ENCODE measurements at regions not wholly inside any gene's neighbourhood (a gene's known extent, or its start where the extent isn't known, plus 50 kb on each side); places are given as distances from the start of the nearest gene placed in this dataset.

DNA sequence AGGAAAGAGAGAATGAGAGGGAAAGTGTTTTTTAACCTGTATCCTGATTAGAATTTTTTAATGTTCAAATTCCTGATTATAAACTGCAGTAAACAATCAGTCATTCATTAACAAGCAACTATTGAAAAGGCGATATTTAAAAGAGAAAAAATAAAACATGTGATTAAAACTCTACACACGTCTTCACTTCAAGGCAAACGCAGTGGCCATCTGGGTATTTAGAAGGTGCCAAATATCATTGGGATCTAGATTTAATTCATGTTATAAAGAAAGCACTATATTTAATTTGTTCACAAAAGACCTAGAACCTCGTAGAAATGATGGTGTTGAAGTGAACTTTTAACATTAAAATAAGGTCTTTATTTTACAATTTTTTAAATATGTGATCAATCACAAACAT lies 189.4 kb upstream of the KLF14 start:
- no peak overlapping the region for H3K4me3 ChIP-seq (ENCODE audit: low read depth, low read length)
- TF ChIP-seq, protein P1, sequence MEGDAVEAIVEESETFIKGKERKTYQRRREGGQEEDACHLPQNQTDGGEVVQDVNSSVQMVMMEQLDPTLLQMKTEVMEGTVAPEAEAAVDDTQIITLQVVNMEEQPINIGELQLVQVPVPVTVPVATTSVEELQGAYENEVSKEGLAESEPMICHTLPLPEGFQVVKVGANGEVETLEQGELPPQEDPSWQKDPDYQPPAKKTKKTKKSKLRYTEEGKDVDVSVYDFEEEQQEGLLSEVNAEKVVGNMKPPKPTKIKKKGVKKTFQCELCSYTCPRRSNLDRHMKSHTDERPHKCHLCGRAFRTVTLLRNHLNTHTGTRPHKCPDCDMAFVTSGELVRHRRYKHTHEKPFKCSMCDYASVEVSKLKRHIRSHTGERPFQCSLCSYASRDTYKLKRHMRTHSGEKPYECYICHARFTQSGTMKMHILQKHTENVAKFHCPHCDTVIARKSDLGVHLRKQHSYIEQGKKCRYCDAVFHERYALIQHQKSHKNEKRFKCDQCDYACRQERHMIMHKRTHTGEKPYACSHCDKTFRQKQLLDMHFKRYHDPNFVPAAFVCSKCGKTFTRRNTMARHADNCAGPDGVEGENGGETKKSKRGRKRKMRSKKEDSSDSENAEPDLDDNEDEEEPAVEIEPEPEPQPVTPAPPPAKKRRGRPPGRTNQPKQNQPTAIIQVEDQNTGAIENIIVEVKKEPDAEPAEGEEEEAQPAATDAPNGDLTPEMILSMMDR (IDR thresholded peaks at IDR 0.05; ENCODE audit: borderline replicate concordance, insufficient read depth, low read depth, low read length): no peak

DNA sequence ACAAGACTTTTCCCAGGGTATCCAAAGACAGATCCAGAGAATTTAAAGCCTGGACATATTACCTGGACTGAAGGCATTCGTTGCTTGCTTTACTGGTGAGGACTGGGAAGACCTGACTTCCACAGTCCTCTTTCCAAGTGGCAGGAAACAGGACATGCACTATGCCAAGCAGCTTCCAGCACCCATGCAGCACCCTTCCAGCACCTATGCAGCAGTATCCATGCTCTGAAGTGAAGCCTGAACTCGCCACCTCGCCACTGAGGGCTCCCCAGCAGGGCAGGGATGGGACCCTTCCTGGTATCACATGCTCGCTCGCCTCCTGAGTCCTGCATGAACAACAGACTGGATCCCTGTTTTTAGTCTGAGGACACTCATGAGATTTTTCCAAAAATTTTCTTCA lies 189.9 kb upstream of the KLF14 start:
- TF ChIP-seq, protein P1 (IDR thresholded peaks at IDR 0.05; ENCODE audit: borderline replicate concordance, insufficient read depth, low read depth, low read length): no peak

DNA sequence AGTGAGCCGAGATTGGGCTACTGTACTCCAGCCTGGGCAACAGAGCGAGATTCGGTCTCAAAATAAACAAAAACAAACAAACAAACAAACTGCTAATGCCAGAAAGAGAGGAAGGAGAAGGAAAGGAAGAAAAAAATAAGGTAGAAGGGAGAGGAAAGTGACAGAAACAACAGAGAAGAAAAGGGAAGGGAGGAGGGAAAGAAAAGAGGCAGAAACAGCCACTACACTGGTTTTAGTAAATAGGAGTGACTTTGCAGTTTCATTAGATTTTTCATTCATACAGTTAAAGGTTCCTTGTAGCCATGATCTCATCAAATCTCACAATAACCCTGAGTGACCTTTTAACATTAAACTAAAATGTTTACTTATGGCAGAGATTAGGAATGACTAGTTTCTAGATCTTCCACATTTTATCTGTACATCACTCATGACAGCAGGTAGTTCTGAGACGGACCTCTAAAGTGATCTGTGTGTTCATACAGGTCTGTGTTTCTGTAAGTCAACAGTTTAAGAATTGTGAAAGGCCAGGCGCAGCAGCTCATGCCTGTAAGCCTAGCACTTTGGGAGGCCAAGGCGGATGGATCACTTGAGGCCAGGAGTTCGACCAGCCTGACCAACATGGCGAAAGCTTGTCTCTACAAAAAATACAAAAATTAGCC lies 191.3 kb upstream of the KLF14 start:
- TF ChIP-seq, protein P1 (IDR thresholded peaks at IDR 0.05; ENCODE audit: borderline replicate concordance, insufficient read depth, low read depth, low read length): no peak
- no peak overlapping the region for H3K4me3 ChIP-seq (ENCODE audit: low read depth, low read length)

More for the DNA sequence above, 189.9 kb upstream of the KLF14 start:
- no peak overlapping the region for H3K4me3 ChIP-seq (ENCODE audit: low read depth, low read length)

DNA sequence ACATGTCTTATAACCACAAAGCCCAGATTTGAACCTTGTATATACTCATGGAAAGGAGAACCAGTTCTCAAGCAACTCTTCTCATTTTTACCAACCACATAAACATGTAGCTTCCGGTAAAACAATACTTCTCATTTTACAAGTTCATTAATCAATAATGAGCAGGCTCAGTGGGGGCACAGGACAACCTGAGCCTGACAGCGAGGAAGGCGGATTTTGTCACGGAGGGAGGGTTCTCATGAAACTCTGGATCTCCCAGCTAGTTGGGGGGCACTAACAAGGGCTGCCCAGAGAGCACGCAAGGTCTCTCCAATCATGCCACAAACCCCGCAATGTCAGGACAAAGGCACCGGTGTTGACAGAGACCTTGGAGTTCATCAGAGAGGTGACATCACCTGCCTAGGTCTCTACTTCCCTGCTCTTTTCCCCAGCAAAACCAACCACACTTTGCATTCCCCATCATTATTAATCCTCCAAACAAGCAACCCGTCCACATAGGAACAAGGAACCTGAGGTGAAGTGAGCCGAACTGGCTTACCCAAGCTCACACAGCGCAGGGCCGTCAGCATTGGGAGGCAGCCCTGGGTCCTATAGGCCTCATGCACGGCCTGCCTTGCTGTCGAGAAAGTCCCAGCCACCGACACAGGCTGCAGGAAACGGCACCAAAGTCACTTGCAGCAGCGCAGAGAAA lies 192.1 kb upstream of the KLF14 start:
- TF ChIP-seq, protein P1 (IDR thresholded peaks at IDR 0.05; ENCODE audit: borderline replicate concordance, insufficient read depth, low read depth, low read length): no peak
- no peak overlapping the region for H3K4me3 ChIP-seq (ENCODE audit: low read depth, low read length)

DNA sequence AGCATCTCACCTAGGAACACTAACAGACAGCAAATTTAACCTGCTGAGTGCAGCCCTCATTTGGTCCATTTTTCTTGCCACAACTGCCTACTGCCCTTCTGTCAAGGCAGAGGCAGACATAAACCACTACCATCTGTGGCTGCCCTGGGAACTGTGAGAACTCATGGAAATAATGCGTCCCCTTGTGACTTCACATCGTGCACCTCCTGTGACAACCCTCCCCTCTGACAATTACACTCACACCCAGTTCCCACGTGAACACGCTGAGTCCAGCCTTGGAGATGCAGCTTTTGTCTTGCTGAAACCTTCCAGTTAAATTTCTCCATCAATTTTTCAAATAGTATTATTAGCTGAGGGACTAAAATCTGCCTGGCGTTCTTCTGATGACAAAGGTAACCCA lies 193.1 kb upstream of the KLF14 start:
- no peak overlapping the region for H3K4me3 ChIP-seq (ENCODE audit: low read depth, low read length)
- TF ChIP-seq, protein P1 (IDR thresholded peaks at IDR 0.05; ENCODE audit: borderline replicate concordance, insufficient read depth, low read depth, low read length): no peak

DNA sequence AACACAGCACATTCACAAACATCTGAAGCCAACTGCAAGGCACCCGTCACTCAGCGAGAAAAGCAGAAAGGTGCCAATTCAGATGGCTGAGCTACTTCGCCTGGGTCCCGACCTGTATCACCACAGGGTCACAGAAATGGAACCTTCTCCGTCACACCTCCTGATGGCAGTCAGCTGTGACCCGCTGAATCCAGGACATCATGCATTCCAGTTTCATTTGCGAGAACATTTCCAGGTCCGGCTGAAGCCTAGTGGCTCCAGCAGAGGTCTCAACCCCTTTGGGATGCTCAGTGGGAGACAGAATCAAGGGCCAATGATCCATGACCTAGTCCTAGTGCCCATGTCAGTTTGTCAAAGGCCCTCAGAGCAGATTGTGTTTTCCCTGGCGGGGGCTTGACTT lies 193.6 kb upstream of the KLF14 start:
- no peak overlapping the region for H3K4me3 ChIP-seq (ENCODE audit: low read depth, low read length)
- TF ChIP-seq, protein P1 (IDR thresholded peaks at IDR 0.05; ENCODE audit: borderline replicate concordance, insufficient read depth, low read depth, low read length): no peak
